SIG-M5 treated with dmso at 0.1 percent for 504 hours (cell line): ENCODE measurements at regions not wholly inside any gene's neighbourhood (a gene's known extent, or its start where the extent isn't known, plus 50 kb on each side); places are given as distances from the start of the nearest gene placed in this dataset.

Experiments
- DNase-seq: peaks from one replicate; lab custom pipeline; 2025; ENCODE audit not compliant: unreplicated experiment; lab: John Stamatoyannopoulos, UW

DNA sequence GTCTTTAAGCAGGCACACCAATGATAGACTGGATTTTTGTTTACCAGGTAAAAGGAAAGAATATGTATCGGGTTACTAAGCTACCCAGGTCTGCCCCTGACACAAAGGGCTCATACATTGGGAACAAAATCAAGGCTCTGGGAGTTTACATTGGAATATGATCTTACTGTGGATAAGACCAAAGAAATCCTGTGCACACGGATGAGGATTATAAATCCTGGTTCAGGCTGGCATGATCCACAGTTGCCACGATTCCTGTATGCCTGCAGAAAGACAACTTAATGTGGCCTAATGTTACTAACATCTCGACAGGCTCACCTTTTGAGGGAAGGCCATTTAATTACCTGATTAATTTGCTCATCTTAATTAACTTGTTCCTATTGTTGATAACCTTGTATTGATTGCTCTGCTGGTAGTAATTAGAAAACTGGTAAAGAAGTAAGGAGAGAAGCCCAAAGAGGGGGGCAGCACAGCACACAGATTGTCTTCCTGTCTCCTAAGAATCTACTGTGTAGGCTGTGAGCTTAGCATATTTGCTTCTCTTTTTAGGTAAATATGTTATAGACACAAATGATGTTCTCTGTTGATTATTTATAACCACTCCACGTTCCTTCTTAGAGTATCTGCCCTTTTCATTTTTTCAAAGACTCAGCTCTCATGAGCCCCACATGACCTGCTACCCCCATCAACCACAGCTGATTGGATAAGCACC is 51.0 kb upstream of the TOX3 start:
- no peak for DNase-seq

DNA sequence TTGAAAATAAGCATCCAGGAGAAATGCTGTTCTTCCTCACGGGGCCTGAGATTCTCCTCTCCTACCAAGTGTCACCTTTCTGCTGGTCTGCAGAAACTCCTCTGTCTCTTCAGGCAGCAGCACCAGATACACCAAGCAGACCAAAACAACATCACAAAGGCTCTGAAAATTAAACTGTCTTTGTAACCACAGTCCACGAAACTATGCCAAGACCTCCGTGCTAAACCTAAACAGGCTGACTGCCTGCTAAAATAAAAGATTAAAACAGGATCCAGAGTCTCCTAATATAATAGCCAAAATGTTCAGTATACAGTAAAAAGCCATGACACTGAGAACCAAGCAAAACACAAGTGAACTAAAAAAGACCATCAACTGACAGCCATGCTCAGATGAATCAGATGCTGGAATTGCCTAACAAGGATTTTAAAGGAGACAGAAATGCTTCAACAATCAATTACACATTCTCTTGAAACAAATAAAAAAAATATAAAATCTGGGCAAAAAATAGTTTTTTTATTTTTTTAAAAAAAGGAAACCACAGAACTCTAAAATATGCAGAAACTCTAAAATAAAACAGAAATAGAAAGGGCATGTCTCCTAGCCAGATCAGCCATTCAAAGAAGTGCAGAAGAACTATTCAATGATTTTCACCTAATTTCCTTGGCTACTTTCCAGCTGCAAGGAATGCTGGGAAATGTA is 50.3 kb upstream of the TOX3 start:
- DNase-seq, result no peak
